GM12878 (cell line): ENCODE measurements at regions not wholly inside any gene's neighbourhood (a gene's known extent, or its start where the extent isn't known, plus 50 kb on each side); places are given as distances from the start of the nearest gene placed in this dataset.

ENCODE experiments used
- ATF2 ChIP-seq: IDR thresholded peaks from 2 replicates; pipeline ENCODE4 v1.6.1; 2012; ENCODE audit warnings: low read length, inconsistent platforms
- BRCA1 ChIP-seq: IDR thresholded peaks from 2 replicates; pipeline ENCODE4 v1.6.1; 2011; ENCODE audit warnings: low read depth, low read length, improper control_type of control experiment
- CHD1 ChIP-seq: IDR thresholded peaks from 2 replicates; pipeline ENCODE4 v1.6.1; 2012; ENCODE audit warnings: low read depth, low read length, improper control_type of control experiment
- CHD2 ChIP-seq: IDR thresholded peaks from 2 replicates; pipeline ENCODE4 v1.6.1; 2011; ENCODE audit warnings: low read depth, low read length, improper control_type of control experiment, borderline replicate concordance
- CTCF ChIP-seq, 3 experiments: IDR thresholded peaks in 2 of 3; conservative IDR thresholded peaks in 1 of 3; 2 replicates each; pipeline ENCODE4 v1.5.1; 2011; ENCODE audit warnings: low read depth in 3 of 3, low read length in 3 of 3, mild to moderate bottlenecking in 3 of 3, control low read depth in 2 of 3, moderate library complexity in 2 of 3, inconsistent platforms in 1 of 3, mixed read lengths in 1 of 3; ENCODE audit not compliant: control insufficient read depth in 2 of 3, insufficient read depth in 1 of 3; ENCODE audit errors: extremely low read depth in 1 of 3
- ELK1 ChIP-seq: IDR thresholded peaks from 2 replicates; pipeline ENCODE4 v1.6.1; 2012; ENCODE audit warnings: low read depth, low read length, improper control_type of control experiment
- ESRRA ChIP-seq: IDR thresholded peaks from 2 replicates; pipeline ENCODE4 v1.6.1; 2012; ENCODE audit warnings: mild to moderate bottlenecking, low read length, improper control_type of control experiment
- HDAC6 ChIP-seq: fragments of 200-600 bp; sonication (generic); IDR thresholded peaks from one replicate; pipeline ENCODE4 v1.8.0; 2017; ENCODE audit warnings: antibody characterized with exemption; ENCODE audit not compliant: unreplicated experiment
- NBN ChIP-seq: fragments of 450-650 bp; IDR thresholded peaks from 2 replicates; pipeline ENCODE4 v1.6.1; 2016
- RFX5 ChIP-seq: IDR thresholded peaks from 2 replicates; pipeline ENCODE4 v1.6.1; 2011; ENCODE audit warnings: low read depth, low read length, improper control_type of control experiment
- SPI1 ChIP-seq: IDR thresholded peaks from 2 replicates; pipeline ENCODE4 v1.6.1; 2011; ENCODE audit warnings: low read depth, mild to moderate bottlenecking, low read length, moderate library complexity, borderline replicate concordance; ENCODE audit not compliant: insufficient read depth
- TF ChIP-seq, protein P1 (sequence below): fragments of 450-650 bp; formaldehyde crosslinking; IDR thresholded peaks from 2 replicates; pipeline ENCODE4 v1.5.0; 2022; ENCODE audit warnings: mild to moderate bottlenecking, missing genetic modification characterization
- TF ChIP-seq, protein P2 (sequence below): IDR thresholded peaks from 2 replicates; pipeline ENCODE4 v1.6.1; 2011; ENCODE audit warnings: low read depth, low read length, improper control_type of control experiment, borderline replicate concordance

DNA sequence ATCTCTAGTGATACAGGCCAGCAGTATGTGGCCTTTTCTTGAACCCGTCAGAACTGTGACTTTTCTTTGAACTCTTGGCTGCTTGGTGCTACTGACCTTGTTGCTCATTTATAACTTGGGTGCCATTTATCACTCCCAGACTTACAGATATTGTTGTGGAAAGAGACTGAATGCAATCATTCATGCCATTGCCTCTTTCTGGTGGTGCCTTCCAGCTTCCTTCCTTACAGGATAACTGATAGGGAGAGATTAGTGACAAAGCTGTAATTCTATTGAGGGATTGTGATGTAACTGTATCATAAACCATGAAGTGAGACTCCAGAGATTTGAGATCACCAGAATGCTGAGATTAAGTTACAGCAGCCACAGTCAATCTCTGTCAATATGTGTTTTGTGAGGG, 256.5 kb downstream of the USP25 start:
- TF ChIP-seq CTCF (IDR thresholded peaks at IDR 0.05 in 2 of 3, conservative IDR thresholded peaks at IDR 0.05 in 1 of 3; ENCODE audit: control insufficient read depth in 2 of 3, extremely low read depth in 1 of 3, insufficient read depth in 1 of 3, low read depth in 3 of 3, low read length in 3 of 3) (no peak), SPI1 (no peak), ESRRA (no peak), CHD1 (no peak), ELK1 (no peak), CHD2 (no peak), RFX5 (no peak), HDAC6 (no peak), ATF2 (no peak), NBN (no peak), BRCA1 (no peak)
- TF ChIP-seq, protein P1, sequence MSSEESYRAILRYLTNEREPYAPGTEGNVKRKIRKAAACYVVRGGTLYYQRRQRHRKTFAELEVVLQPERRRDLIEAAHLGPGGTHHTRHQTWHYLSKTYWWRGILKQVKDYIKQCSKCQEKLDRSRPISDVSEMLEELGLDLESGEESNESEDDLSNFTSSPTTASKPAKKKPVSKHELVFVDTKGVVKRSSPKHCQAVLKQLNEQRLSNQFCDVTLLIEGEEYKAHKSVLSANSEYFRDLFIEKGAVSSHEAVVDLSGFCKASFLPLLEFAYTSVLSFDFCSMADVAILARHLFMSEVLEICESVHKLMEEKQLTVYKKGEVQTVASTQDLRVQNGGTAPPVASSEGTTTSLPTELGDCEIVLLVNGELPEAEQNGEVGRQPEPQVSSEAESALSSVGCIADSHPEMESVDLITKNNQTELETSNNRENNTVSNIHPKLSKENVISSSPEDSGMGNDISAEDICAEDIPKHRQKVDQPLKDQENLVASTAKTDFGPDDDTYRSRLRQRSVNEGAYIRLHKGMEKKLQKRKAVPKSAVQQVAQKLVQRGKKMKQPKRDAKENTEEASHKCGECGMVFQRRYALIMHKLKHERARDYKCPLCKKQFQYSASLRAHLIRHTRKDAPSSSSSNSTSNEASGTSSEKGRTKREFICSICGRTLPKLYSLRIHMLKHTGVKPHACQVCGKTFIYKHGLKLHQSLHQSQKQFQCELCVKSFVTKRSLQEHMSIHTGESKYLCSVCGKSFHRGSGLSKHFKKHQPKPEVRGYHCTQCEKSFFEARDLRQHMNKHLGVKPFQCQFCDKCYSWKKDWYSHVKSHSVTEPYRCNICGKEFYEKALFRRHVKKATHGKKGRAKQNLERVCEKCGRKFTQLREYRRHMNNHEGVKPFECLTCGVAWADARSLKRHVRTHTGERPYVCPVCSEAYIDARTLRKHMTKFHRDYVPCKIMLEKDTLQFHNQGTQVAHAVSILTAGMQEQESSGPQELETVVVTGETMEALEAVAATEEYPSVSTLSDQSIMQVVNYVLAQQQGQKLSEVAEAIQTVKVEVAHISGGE (CRISPR knock-in tag) = no peak
- TF ChIP-seq, protein P2, sequence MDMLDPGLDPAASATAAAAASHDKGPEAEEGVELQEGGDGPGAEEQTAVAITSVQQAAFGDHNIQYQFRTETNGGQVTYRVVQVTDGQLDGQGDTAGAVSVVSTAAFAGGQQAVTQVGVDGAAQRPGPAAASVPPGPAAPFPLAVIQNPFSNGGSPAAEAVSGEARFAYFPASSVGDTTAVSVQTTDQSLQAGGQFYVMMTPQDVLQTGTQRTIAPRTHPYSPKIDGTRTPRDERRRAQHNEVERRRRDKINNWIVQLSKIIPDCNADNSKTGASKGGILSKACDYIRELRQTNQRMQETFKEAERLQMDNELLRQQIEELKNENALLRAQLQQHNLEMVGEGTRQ = no peak
